GM12892 (cell line): ENCODE measurements at regions not wholly inside any gene's neighbourhood (a gene's known extent, or its start where the extent isn't known, plus 50 kb on each side); places are given as distances from the start of the nearest gene placed in this dataset.
"Not testable (repeated sequence)": the region's sequence is repeated elsewhere in the genome, so short reads cannot be mapped to it uniquely, and the experiment has no call there.

Experiments
- DNase-seq: peaks from one replicate; pipeline ENCODE4 v3.0.0; 2011; ENCODE audit not compliant: insufficient read length
- FAIRE-seq: peaks from 2 replicates; lab custom pipeline; 2011; peaks lifted over from hg19 to GRCh38; lab: Jason Lieb, UNC
- POLR2A ChIP-seq: IDR thresholded peaks from 2 replicates; pipeline ENCODE4 v1.6.1; 2011; ENCODE audit warnings: low read depth, low read length, control low read depth
- POLR2AphosphoS5 ChIP-seq: IDR thresholded peaks from 2 replicates; pipeline ENCODE4 v1.6.1; 2011; ENCODE audit warnings: low read depth, low read length, control low read depth
- TAF1 ChIP-seq: IDR thresholded peaks from 2 replicates; pipeline ENCODE4 v1.6.1; 2011; ENCODE audit warnings: low read depth, mild to moderate bottlenecking, control low read depth, low read length, borderline replicate concordance

- DNase-seq (no peak), FAIRE-seq (no peak)
- no peak for TF ChIP-seq POLR2AphosphoS5
- TF ChIP-seq TAF1 = no peak
- TF ChIP-seq POLR2A = no peak
Measured at GRCh38 chr10:118818621-118819221, 64.0 kb upstream of the CACUL1 start.

DNA sequence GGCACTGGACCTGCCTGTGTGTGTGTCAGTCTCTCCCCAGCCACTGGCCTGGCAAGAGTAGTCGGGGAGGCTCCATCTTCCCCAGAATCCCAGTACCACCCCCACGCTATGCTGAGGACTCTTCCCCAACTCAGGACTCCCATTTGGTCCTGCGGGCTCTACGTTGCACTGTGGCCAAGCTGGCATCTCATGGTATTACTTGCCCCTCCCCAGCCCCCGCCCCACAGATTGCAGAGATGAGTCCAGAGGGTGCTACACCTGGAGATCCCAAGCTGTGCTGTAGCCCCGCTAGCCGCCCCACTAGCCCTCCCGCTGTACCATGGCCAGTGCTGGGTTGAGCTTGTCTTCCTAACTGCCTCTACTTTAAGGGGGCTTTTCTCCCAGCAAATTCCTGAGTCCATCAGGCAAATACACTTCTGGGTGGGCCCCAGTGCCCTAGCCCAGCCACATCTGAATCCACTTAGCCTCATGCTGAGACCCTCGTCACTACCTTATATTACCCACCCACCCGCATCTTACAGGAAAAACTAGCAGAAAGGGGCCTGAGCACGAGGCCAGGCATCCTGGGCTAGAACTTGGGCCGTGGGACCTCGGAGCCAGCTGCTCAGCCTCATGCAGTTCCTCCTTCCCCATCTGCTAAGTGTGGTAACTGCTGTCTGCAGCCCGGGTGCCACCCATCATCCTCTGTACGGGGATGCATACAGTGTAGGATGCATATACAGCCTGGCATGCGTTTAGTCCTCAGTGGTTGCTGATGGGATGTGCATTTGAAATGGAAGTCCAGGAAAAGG lies 65.8 kb upstream of the CACUL1 start:
- no peak for DNase-seq
- TF ChIP-seq POLR2AphosphoS5 (no peak), POLR2A (no peak), TAF1 (no peak)
- no peak for FAIRE-seq

GRCh38 chr10:118823256-118823907 lies 68.6 kb upstream of the CACUL1 start:
- DNase-seq (no peak), FAIRE-seq (no peak)
- TF ChIP-seq TAF1 (no peak), POLR2A (no peak), POLR2AphosphoS5 (no peak)

DNA sequence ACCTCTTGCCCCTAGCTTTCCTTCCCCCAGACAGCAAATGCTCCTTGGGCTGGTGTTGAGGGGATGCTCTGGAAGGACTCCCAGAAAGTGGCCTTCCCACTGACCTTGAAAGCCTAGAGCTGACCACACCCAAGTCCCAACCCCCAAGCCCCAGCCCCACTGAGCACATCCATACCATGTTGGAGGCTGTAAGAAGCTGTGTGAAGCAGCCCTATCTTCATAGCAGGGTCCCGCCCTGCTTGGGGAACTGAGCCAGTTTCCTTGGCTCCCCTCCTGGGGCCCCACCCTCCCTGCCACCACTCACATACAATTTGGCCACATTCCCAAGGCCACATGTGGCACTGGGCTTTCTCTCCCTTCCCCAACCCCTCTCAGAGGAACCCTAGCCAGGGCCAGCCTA lies 72.3 kb upstream of the CACUL1 start:
- DNase-seq (no peak), FAIRE-seq (no peak)
- TF ChIP-seq POLR2A (no peak), TAF1 (no peak), POLR2AphosphoS5 (no peak)

- FAIRE-seq = no peak
- DNase-seq = no peak
- TF ChIP-seq TAF1 = no peak
- no peak for TF ChIP-seq POLR2AphosphoS5
- no peak for TF ChIP-seq POLR2A
Measured at GRCh38 chr10:118827466-118828155, 72.8 kb upstream of the CACUL1 start.

- FAIRE-seq (peak; percentile 9), DNase-seq (no peak)
- TF ChIP-seq POLR2AphosphoS5 = no peak
- no peak for TF ChIP-seq POLR2A
- no peak for TF ChIP-seq TAF1
Measured at GRCh38 chr10:118832241-118832651, 77.5 kb upstream of the CACUL1 start.

- not testable (repeated sequence) for FAIRE-seq, DNase-seq
Measured at GRCh38 chr10:118834370-118834769, 79.6 kb upstream of the CACUL1 start.

DNA sequence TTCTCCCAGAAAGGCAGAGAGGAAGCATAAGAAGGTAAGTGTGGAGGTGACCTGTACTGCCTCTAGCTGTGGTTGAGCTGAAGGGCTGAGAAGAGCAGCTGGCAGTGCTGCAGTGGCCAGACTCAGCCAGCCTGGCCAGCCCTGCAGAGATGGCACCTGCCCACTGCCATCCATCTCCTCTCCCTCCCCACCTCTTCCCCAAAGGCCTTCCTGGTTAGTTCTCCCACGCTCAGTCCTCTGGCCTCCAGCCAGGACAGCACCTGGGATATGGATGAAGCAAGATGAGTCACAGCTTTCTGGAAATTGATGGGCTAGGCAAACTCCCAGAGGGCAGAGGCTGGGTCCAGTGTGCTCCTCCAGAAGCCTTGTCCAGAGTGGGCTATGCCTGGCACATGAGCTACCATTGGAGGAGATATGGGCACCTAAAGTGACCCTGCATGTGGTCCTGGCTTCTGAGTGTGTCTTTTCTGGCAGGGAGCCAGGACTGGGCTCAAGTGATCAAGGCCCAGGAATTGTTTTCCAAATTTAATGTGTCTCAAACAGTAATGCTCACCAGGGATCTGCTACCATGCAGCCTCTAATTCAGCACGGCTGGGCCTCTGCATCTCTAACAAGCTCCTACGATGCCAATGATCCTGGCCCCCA lies 81.0 kb upstream of the CACUL1 start:
- FAIRE-seq = no peak
- DNase-seq = no peak
- no peak for TF ChIP-seq TAF1

GRCh38 chr10:118838364-118838763 lies 83.6 kb upstream of the CACUL1 start:
- DNase-seq (no peak), FAIRE-seq (no peak)
- no peak for TF ChIP-seq POLR2AphosphoS5
- TF ChIP-seq POLR2A = no peak
- TF ChIP-seq TAF1 = no peak

DNA sequence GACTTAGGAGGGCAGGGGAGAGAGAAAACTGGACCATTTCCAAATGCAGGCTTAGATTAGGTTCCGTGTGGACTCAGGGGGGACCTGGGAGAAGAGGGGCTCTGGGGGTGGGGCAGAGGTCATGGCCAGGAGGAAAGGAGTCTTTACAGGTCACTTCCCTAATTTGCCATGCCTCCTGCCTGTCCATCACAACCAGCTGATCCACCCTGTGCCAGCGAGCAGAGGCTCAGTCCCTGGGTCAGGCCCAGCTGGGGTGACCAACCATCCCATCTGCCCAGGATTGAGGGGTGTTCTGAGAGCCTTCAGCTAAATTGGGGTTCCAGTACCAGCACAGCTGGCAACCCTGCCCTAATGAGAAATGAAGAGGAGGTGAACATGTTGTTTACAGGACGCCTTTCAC lies 84.6 kb upstream of the CACUL1 start:
- no peak for DNase-seq
- TF ChIP-seq TAF1 = no peak
- no peak for TF ChIP-seq POLR2AphosphoS5
- no peak for TF ChIP-seq POLR2A
- FAIRE-seq = no peak
